ENCODE measurements at regions not wholly inside any gene's neighbourhood (a gene's known extent, or its start where the extent isn't known, plus 50 kb on each side); places are given as distances from the start of the nearest gene placed in this dataset.

DNA sequence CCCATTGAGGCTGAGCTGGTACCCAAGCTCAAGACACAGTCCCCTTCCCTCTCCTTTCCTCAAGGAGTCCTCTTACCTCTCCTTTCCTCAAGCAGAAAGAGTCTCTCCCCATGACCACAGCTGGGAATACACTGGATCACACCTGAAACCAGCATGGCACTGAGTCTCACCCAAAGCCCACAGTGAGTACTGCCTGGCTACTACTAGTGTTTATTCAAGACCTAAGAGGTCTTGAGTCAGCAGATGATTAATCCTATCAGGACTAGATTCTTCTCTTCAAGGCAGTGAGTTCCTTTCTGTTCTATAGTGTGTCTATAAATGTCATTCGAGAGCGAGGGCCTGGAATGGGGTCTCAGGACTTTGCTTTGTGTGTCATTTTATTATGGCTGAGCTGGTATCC is 111.4 kb downstream of the METTL4 start:
- FAIRE-seq, result no peak

DNA sequence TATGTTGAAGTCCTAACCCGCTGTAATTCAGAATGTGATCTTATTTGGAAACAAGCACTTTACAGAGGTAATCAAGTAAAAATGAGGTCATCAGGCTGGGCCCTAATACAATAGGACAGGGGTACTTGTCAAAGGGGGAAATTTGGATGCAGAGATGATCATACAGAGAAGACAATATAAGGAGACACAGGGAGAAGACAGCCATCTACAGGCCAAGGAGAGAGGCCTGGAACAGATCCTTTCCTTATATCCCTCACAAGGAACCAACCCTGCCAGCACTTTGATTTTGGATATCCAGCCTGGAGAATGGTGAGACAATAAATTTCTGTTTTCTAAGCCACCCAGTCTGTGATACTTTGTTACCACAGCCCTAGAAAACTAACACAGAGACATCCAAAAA is 104.3 kb downstream of the METTL4 start:
- FAIRE-seq, result no peak

GRCh38 chr18:2468051-2468450 is 103.3 kb downstream of the METTL4 start:
- FAIRE-seq, result no peak

- FAIRE-seq, result no peak
Measured at GRCh38 chr18:2471523-2471922, 99.8 kb downstream of the METTL4 start.

- FAIRE-seq, result no peak
Measured at GRCh38 chr18:2478662-2479061, 92.6 kb downstream of the METTL4 start.

- no peak for FAIRE-seq
Measured at GRCh38 chr18:2480536-2480935, 90.8 kb downstream of the METTL4 start.

DNA sequence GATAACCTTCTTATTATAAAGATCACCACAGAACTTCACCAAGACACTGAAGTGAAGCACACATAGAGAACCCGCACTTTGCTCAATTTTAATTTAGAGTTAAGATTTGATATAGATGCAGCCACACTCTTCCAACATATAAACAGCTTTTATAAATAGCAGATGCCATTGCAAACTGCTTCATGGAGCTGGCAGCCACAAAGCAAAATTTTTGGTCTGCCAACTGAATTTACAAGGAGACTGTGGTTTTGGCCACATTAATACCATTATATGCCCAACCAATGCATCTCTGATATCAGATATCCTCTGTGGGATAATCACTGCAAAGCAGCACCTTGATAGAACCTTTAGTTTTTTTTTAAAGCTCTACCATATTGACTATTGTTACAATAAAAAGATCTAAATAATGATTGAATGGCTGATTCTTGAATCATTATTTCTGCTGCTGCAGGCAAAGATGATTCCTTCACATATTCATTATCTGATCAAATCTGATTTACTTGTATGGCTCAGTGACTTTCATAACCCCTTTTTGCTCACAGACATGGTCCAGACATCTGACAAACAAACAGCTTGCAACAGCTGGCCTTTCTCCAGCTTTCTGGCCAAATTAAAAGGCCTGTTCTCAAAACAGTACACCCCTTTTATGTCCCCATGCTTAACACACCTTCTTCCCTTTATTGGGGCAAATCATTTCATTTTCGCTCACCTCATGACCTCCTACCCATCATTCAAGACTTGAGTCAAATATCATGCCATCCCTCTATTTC is 88.4 kb downstream of the METTL4 start:
- no peak for FAIRE-seq

DNA sequence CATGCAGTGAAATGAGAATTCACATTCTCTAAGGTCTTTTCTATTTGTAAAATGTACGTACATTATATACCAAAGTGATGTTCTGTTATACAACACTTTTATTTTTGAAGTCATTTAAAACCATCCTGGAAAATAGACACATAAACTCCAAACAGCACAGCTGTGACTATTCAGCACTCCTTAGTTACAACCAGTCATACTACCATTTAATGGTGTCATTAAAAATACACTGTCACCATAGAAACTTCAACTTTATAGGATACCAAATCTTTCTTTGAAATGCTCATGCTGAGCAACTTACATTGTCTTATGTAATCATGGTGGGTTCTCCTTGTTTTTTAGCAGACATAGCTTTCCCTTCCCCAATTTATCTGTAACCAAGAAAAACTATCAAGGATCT is 85.3 kb downstream of the METTL4 start:
- no peak for FAIRE-seq

GRCh38 chr18:2486426-2486825 is 84.9 kb downstream of the METTL4 start:
- no peak for FAIRE-seq

All from colon (tissue), 2 donors.